ENCODE measurements at regions not wholly inside any gene's neighbourhood (a gene's known extent, or its start where the extent isn't known, plus 50 kb on each side); places are given as distances from the start of the nearest gene placed in this dataset.
A peak's percentile ranks its signal among the peaks of the same experiment; 100 is the strongest.

GRCh38 chr20:53786071-53786444 is 192.4 kb upstream of the ZNF217 start:
- no peak for DNase-seq (ENCODE audit: low spot score in 2 of 2)
- H3K4me3 ChIP-seq = no peak overlapping the region
- H3K9me3 ChIP-seq = no peaks in the 10 kb centered on the region
- H3K36me3 ChIP-seq = no peaks in the 10 kb centered on the region
- intact Hi-C loops (cut with DNase I; ENCODE audit: low total_unique reads) = no loop called here
- no peaks in the 10 kb centered on the region for H3K27me3 ChIP-seq
- H3K4me1 ChIP-seq = peaks cover 0 to 6% of the 10 kb centered on the region in 2 donors
- TF ChIP-seq POLR2A (IDR thresholded peaks at IDR 0.05) (no peak), CTCF (IDR thresholded peaks at IDR 0.05) (no peak), POLR2AphosphoS5 (IDR thresholded peaks at IDR 0.05) (no peak)
- peak overlapping the region; percentile 75 to 81 for H3K27ac ChIP-seq

- intact Hi-C loops (cut with DNase I; ENCODE audit: low total_unique reads) = no loop called here
- Histone ChIP-seq H3K4me3 (no peak overlapping the region), H3K36me3 (no peaks in the 10 kb centered on the region), H3K9me3 (no peaks in the 10 kb centered on the region), H3K4me1 (no peaks in the 10 kb centered on the region), H3K27me3 (no peaks in the 10 kb centered on the region), H3K27ac (peak overlapping the region; percentile 2 to 81)
- TF ChIP-seq CTCF (IDR thresholded peaks at IDR 0.05) (no peak), POLR2AphosphoS5 (IDR thresholded peaks at IDR 0.05) (no peak), POLR2A (IDR thresholded peaks at IDR 0.05) (no peak)
- DNase-seq (ENCODE audit: low spot score in 2 of 2) = no peak
These were observed 191.7 kb upstream of the ZNF217 start for GRCh38 chr20:53785320-53785719.

GRCh38 chr20:53783768-53784167 is 190.1 kb upstream of the ZNF217 start:
- Histone ChIP-seq H3K4me3 (no peak overlapping the region), H3K27me3 (no peaks in the 10 kb centered on the region), H3K27ac (no peak overlapping the region), H3K9me3 (no peaks in the 10 kb centered on the region), H3K36me3 (no peaks in the 10 kb centered on the region), H3K4me1 (no peaks in the 10 kb centered on the region)
- intact Hi-C loops (cut with DNase I; ENCODE audit: low total_unique reads) = no loop called here
- DNase-seq (ENCODE audit: low spot score in 2 of 2) = no peak
- TF ChIP-seq POLR2AphosphoS5 (IDR thresholded peaks at IDR 0.05) = no peak
- TF ChIP-seq CTCF (IDR thresholded peaks at IDR 0.05) = no peak
- no peak for TF ChIP-seq POLR2A (IDR thresholded peaks at IDR 0.05)

GRCh38 chr20:53782612-53783246 is 189.1 kb upstream of the ZNF217 start:
- H3K27ac ChIP-seq = no peak overlapping the region
- H3K4me1 ChIP-seq = no peaks in the 10 kb centered on the region
- no peaks in the 10 kb centered on the region for H3K9me3 ChIP-seq
- intact Hi-C loops (cut with DNase I; ENCODE audit: low total_unique reads) = no loop called here
- DNase-seq (ENCODE audit: low spot score in 2 of 2) = no peak
- TF ChIP-seq POLR2A (IDR thresholded peaks at IDR 0.05) = no peak
- TF ChIP-seq CTCF (IDR thresholded peaks at IDR 0.05) = no peak
- no peak for TF ChIP-seq POLR2AphosphoS5 (IDR thresholded peaks at IDR 0.05)
- no peak overlapping the region for H3K4me3 ChIP-seq
- no peaks in the 10 kb centered on the region for H3K36me3 ChIP-seq
- no peaks in the 10 kb centered on the region for H3K27me3 ChIP-seq

GRCh38 chr20:53779822-53780221 is 186.2 kb upstream of the ZNF217 start:
- H3K27ac ChIP-seq = no peak overlapping the region
- no peak for DNase-seq (ENCODE audit: low spot score in 2 of 2)
- TF ChIP-seq POLR2A (IDR thresholded peaks at IDR 0.05) (no peak), CTCF (IDR thresholded peaks at IDR 0.05) (no peak), POLR2AphosphoS5 (IDR thresholded peaks at IDR 0.05) (no peak)
- H3K36me3 ChIP-seq = no peaks in the 10 kb centered on the region
- no peak overlapping the region for H3K4me3 ChIP-seq
- intact Hi-C loops (cut with DNase I; ENCODE audit: low total_unique reads) = no loop called here
- no peaks in the 10 kb centered on the region for H3K27me3 ChIP-seq
- H3K9me3 ChIP-seq = no peaks in the 10 kb centered on the region
- H3K4me1 ChIP-seq = no peaks in the 10 kb centered on the region

All from breast epithelium (tissue), 4 donors.